CD4-positive, alpha-beta T cell (primary cell): ENCODE measurements at regions not wholly inside any gene's neighbourhood (a gene's known extent, or its start where the extent isn't known, plus 50 kb on each side); places are given as distances from the start of the nearest gene placed in this dataset.

Experiments
- ATAC-seq: fragments of 200-7000 bp; cut with Tn5 transposase; one replicate; pipeline ENCODE4 v1.10.0; 2022; ENCODE audit warnings: mild to moderate bottlenecking; ENCODE audit not compliant: poor library complexity
- CTCF ChIA-PET: fragments of 350-600 bp; sonication (Branson Sonifier 250); formaldehyde crosslinking; loops from one replicate; lab custom pipeline; 2021; ENCODE audit warnings: antibody characterized with exemption, inconsistent platforms; lab: Charles Lee
- POLR2A ChIA-PET: fragments of 350-600 bp; sonication (Branson Sonifier 250); formaldehyde crosslinking; loops from one replicate; lab custom pipeline; 2021; ENCODE audit warnings: antibody characterized with exemption, inconsistent platforms; lab: Charles Lee
- DNase-seq, 14 experiments: peaks; one replicate each; pipeline ENCODE4 v3.0.0-alpha.2; 2013 to 2020; ENCODE audit warnings: mixed read lengths in 2 of 14
- H3K27ac ChIP-seq, 2 donors: one replicate each; pipeline versions ENCODE4 v1.5.1 to v1.7.0; 2013; ENCODE audit warnings: low read length in 2 of 2, low read depth in 1 of 2, mild to moderate bottlenecking in 1 of 2
- H3K27me3 ChIP-seq, 2 experiments: 1 replicate in 1 of 2; 2 replicates in 1 of 2; pipeline versions ENCODE4 v1.6.1 to v1.7.0; 2013; ENCODE audit warnings: low read length in 2 of 2, control low read depth in 1 of 2, mild to moderate bottlenecking in 1 of 2, moderate library complexity in 1 of 2; ENCODE audit not compliant: insufficient read depth in 2 of 2, control insufficient read depth in 1 of 2
- H3K36me3 ChIP-seq: one replicate; pipeline ENCODE4 v1.6.1; 2013; ENCODE audit warnings: low read length, control low read depth; ENCODE audit not compliant: insufficient read depth
- H3K4me1 ChIP-seq: one replicate; pipeline ENCODE4 v1.6.1; 2013; ENCODE audit warnings: low read length, control low read depth; ENCODE audit not compliant: insufficient read depth
- H3K4me3 ChIP-seq: one replicate; pipeline ENCODE4 v1.5.1; 2013; ENCODE audit warnings: mild to moderate bottlenecking, low read length, moderate library complexity
- H3K9me3 ChIP-seq, 2 experiments: 1 replicate in 1 of 2; 2 replicates in 1 of 2; pipeline versions ENCODE4 v1.6.1 to v1.7.0; 2013; ENCODE audit warnings: low read length in 2 of 2, mild to moderate bottlenecking in 2 of 2, control low read depth in 1 of 2, moderate library complexity in 1 of 2; ENCODE audit not compliant: control insufficient read depth in 1 of 2, insufficient read depth in 1 of 2
- H3K27ac Mint-ChIP-seq: one replicate; pipeline ENCODE4 v1.8.0; 2020; ENCODE audit warnings: mixed read lengths
- H3K27me3 Mint-ChIP-seq: one replicate; pipeline ENCODE4 v1.8.0; 2021; ENCODE audit warnings: mixed read lengths
- H3K36me3 Mint-ChIP-seq: one replicate; pipeline ENCODE4 v1.8.0; 2021; ENCODE audit warnings: low read depth, mixed read lengths
- H3K4me1 Mint-ChIP-seq: one replicate; pipeline ENCODE4 v1.8.0; 2021; ENCODE audit warnings: low read depth, mixed read lengths
- H3K4me3 Mint-ChIP-seq: one replicate; pipeline ENCODE4 v1.8.0; 2020; ENCODE audit warnings: mild to moderate bottlenecking, mixed read lengths
- H3K9me3 Mint-ChIP-seq: one replicate; pipeline ENCODE4 v1.8.0; 2020; ENCODE audit warnings: mixed read lengths
- CTCF ChIP-seq: fragments of 200-600 bp; IDR thresholded peaks from one replicate; pipeline ENCODE4 v1.8.0; 2022; ENCODE audit warnings: antibody characterized with exemption, mild to moderate bottlenecking
- intact Hi-C, 2 experiments: fragments of 100-400 bp; cut with DNase I in 1 of 2; cut with micrococcal nuclease in 1 of 2; formaldehyde crosslinking; loops; one replicate each; pipeline versions ENCODE4 v1.15.1 to v1.9.0; 2023 to 2025; cut with DNase I, micrococcal nuclease

DNA sequence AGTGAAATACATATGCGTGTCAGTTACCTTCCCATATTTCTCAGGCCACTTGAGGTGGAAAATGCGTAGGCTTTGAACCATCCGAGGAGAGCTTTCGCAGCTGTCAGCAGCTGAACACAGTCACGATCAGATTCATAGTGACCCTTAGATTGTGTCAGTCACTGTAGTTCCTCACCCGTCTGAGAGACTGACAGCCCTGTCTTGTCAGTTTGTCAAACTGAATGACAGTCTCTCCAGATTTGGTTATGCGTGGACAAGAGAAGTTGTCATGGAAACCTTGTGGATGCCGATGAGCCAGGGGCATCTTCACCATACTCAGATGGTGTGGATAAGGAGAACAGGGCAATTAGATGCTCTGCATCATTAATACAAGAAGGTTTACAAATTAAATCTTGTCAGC is 546.3 kb downstream of the TYW1 start:
- Histone ChIP-seq H3K36me3 (no peaks in the 10 kb centered on the region), H3K4me3 (no peak overlapping the region), H3K27ac (no peak overlapping the region), H3K27me3 (no peaks in the 10 kb centered on the region), H3K9me3 (peaks cover 0 to 19% of the 10 kb centered on the region in 2 experiments), H3K4me1 (no peaks in the 10 kb centered on the region)
- H3K4me1 Mint-ChIP-seq, result no peaks in the 10 kb centered on the region
- POLR2A ChIA-PET, result no interaction called here
- no peak overlapping the region for H3K27ac Mint-ChIP-seq
- H3K27me3 Mint-ChIP-seq, result no peaks in the 10 kb centered on the region
- intact Hi-C loops, result no loop called here
- DNase-seq (no peak), ATAC-seq (no peak)
- no peak for TF ChIP-seq CTCF
- CTCF ChIA-PET, result no interaction called here
- H3K4me3 Mint-ChIP-seq, result no peak overlapping the region
- H3K9me3 Mint-ChIP-seq, result no peaks in the 10 kb centered on the region
- H3K36me3 Mint-ChIP-seq, result no peaks in the 10 kb centered on the region

- POLR2A ChIA-PET, result no interaction called here
- Histone ChIP-seq H3K4me3 (no peak overlapping the region), H3K27me3 (no peaks in the 10 kb centered on the region), H3K27ac (no peak overlapping the region), H3K9me3 (peaks cover 0 to 12% of the 10 kb centered on the region in 2 experiments), H3K4me1 (no peaks in the 10 kb centered on the region), H3K36me3 (no peaks in the 10 kb centered on the region)
- CTCF ChIA-PET, result no interaction called here
- Mint-ChIP-seq H3K27ac (no peak overlapping the region), H3K27me3 (no peaks in the 10 kb centered on the region), H3K9me3 (no peaks in the 10 kb centered on the region), H3K36me3 (no peaks in the 10 kb centered on the region), H3K4me3 (no peak overlapping the region), H3K4me1 (no peaks in the 10 kb centered on the region)
- ATAC-seq, result no peak
- intact Hi-C loops, result no loop called here
- no peak for TF ChIP-seq CTCF
- no peak for DNase-seq
These were observed 550.7 kb downstream of the TYW1 start for GRCh38 chr7:67547183-67547907.

- Mint-ChIP-seq H3K27me3 (no peaks in the 10 kb centered on the region), H3K9me3 (no peaks in the 10 kb centered on the region), H3K4me1 (no peaks in the 10 kb centered on the region), H3K4me3 (no peak overlapping the region), H3K27ac (no peak overlapping the region), H3K36me3 (no peaks in the 10 kb centered on the region)
- no peaks in the 10 kb centered on the region for H3K4me1 ChIP-seq
- DNase-seq, result no peak
- no peak for ATAC-seq
- no peaks in the 10 kb centered on the region for H3K27me3 ChIP-seq
- no peaks in the 10 kb centered on the region for H3K36me3 ChIP-seq
- no peak for TF ChIP-seq CTCF
- intact Hi-C loops, result no loop called here
- CTCF ChIA-PET, result no interaction called here
- no peak overlapping the region for H3K27ac ChIP-seq
- H3K4me3 ChIP-seq, result no peak overlapping the region
- H3K9me3 ChIP-seq, result peaks cover 0 to 8% of the 10 kb centered on the region in 2 experiments
- POLR2A ChIA-PET, result no interaction called here
These were observed 552.5 kb downstream of the TYW1 start for GRCh38 chr7:67549126-67549525.
